ENCODE measurements at regions not wholly inside any gene's neighbourhood (a gene's known extent, or its start where the extent isn't known, plus 50 kb on each side); places are given as distances from the start of the nearest gene placed in this dataset.

DNA sequence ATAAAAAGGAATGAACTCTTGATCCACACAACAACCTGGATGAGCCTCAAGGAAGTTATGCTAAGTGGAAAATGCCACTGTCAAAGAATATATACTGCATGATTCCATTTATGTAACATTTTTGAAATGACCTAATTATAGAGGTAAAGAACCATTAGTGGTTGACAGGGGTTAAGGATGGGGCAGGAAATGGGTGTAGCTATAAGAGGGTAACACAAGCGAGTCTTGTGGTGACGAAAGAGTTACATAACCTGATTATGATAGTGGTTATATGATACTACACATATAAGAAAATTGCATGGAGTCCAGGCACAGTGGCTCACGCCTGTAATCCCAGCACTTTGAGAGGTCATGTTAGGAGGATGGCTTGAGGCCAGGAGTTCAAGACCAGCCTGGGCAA is 346.6 kb upstream of the PKDCC start:
- H3K4me3 Mint-ChIP-seq, result no peak overlapping the region
- H3K36me3 Mint-ChIP-seq (ENCODE audit: low read depth), result no peaks in the 10 kb centered on the region
- no peaks in the 10 kb centered on the region for H3K9me3 Mint-ChIP-seq
- H3K27ac Mint-ChIP-seq, result no peak overlapping the region
- H3K4me1 Mint-ChIP-seq, result no peaks in the 10 kb centered on the region
- H3K27me3 Mint-ChIP-seq, result peaks cover 2% of the 10 kb centered on the region
- intact Hi-C loops (cut with micrococcal nuclease), result no loop called here
- no peak for DNase-seq

DNA sequence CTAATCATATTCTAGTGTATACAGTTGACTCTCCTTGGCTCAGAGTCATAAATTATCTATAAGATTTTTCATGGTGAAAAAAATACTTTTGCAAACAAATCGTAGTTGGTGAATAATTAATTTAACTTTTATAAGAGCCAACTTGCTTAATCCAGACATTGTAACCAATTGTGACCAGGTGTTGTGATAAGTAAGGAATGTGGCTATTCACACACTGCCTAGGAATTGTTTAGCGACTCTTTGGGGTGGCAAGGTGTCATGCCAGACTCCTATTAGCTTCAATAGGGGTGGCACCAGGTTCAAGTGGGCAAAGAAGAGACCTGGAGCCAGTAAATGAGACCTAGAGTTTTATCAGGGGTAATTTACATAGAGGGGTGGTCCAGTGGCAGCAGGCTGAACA is 344.7 kb upstream of the PKDCC start:
- intact Hi-C loops (cut with micrococcal nuclease), result no loop called here
- Mint-ChIP-seq H3K27me3 (peaks cover 2% of the 10 kb centered on the region), H3K4me1 (no peaks in the 10 kb centered on the region), H3K27ac (no peak overlapping the region), H3K36me3 (ENCODE audit: low read depth) (no peaks in the 10 kb centered on the region), H3K4me3 (no peak overlapping the region), H3K9me3 (no peaks in the 10 kb centered on the region)
- no peak for DNase-seq

DNA sequence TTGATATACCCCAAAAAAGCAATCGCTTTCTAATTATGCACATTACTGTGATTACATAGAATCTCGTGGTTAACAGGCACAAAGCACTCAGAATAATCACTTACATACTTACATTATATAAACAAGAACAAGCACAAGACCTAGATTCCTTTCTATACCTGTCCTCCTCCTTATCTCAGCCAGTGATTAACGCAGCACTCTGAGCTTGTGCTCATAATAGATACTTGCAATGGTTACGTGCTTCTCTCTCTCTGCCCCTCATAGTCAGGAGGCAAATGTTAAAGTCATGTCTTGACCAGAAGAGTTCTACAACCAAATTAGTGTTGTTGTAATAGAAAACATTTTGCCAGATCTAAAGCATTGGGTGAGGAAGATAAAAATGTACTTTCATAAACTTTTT is 342.2 kb upstream of the PKDCC start:
- intact Hi-C loops (cut with micrococcal nuclease), result no loop called here
- Mint-ChIP-seq H3K9me3 (no peaks in the 10 kb centered on the region), H3K27ac (no peak overlapping the region), H3K27me3 (peaks cover 3% of the 10 kb centered on the region), H3K4me3 (no peak overlapping the region), H3K36me3 (ENCODE audit: low read depth) (no peaks in the 10 kb centered on the region), H3K4me1 (no peaks in the 10 kb centered on the region)
- DNase-seq, result no peak

DNA sequence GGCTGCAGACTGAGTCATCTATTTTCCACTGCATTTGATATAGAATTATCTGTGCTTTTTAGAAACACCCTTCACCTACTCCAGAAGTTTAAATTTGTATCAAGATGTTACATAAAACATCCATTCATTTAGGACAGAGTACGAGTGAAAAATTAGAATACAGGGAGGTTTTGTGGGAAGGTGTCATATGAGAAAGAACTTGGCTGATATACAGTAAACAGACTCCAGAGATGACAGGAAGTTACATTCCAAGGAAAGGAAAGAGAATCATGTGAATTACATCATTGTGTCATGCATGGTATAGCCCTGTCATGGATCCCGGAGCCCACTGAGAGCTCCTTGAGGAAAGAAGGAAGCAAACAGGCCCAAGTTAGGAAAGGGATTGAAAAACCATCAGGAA is 341.5 kb upstream of the PKDCC start:
- H3K36me3 Mint-ChIP-seq (ENCODE audit: low read depth), result no peaks in the 10 kb centered on the region
- DNase-seq, result no peak
- H3K9me3 Mint-ChIP-seq, result no peaks in the 10 kb centered on the region
- peaks cover 3% of the 10 kb centered on the region for H3K27me3 Mint-ChIP-seq
- intact Hi-C loops (cut with micrococcal nuclease), result no loop called here
- no peaks in the 10 kb centered on the region for H3K4me1 Mint-ChIP-seq
- no peak overlapping the region for H3K27ac Mint-ChIP-seq
- no peak overlapping the region for H3K4me3 Mint-ChIP-seq

DNA sequence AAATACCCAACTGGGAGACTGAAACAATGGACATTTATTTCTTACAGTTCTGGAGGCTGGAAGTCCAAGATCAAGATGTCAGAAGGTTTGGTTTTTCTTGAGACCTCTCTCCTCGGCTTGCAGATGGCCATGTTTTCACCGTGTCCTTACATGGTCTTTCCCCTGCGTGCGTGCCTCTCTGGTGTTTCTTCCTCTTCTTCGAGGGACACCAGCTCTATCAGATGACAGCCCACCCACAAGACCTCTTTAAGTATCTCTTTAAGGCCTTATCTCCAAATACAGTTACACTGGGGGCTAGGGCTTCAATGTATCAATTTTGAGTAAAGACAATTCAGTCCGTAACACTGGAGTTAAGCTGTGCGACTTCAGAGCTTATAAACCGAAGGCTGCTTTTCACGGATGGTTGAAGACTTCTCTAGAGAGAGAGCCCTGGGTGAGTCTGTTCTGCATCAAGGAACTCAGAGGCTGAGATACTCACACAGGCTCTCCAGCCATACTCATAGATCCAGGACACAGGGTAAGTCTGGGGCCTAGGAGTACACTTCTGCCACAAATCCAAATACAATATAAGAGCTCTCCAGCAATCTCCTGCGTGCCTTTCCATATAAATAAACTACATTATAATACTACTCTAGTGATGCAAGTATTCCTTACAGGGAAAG is 339.9 kb upstream of the PKDCC start:
- Mint-ChIP-seq H3K27me3 (peaks cover 3% of the 10 kb centered on the region), H3K4me1 (no peaks in the 10 kb centered on the region), H3K4me3 (no peak overlapping the region), H3K9me3 (no peaks in the 10 kb centered on the region), H3K27ac (no peak overlapping the region), H3K36me3 (ENCODE audit: low read depth) (no peaks in the 10 kb centered on the region)
- intact Hi-C loops (cut with micrococcal nuclease), result no loop called here
- DNase-seq, result no peak

DNA sequence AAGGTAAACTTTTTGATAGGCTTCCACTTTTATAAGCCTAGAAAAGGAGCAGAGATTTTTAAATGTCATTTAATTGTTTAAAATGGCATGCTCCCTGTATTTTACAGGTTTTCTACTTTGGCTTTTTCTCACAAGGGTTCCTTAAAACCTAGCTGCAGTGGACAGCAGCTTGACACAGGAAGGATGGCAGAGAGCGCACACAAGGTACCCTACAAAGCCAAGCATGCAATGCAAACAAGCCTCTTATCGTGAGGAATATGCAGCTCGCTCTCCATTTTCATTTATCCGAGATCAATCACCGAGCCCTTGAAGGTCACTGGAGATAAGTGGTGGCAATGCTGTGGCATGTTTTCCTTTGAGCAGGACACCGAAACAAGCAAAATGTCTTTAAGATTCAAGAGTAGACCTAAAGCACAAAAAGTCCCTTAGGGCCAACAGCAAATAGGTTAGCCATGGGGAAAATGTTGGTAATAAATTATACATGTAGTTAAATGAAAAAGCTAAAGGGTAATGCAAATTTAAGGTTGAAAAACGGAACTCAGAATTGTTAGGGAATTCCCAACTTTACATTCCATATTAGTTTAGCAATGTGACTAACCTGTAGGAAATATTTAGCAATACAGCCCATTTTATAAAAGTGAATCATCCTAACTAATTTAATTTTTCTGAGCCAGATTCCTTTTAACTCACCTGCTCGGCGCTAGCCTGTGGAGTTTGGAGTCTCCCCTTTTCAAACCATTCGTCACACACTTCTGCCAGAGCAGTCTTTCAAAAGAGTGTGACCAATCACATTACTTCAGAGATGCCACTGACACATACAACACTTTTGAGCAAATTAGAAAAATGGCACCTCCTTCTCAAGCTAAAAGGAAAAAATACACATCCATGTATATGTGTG is 337.9 kb upstream of the PKDCC start:
- intact Hi-C loops (cut with micrococcal nuclease), result no loop called here
- peaks cover 3% of the 10 kb centered on the region for H3K27me3 Mint-ChIP-seq
- H3K4me1 Mint-ChIP-seq, result no peaks in the 10 kb centered on the region
- no peak overlapping the region for H3K4me3 Mint-ChIP-seq
- H3K9me3 Mint-ChIP-seq, result no peaks in the 10 kb centered on the region
- no peak for DNase-seq
- no peaks in the 10 kb centered on the region for H3K36me3 Mint-ChIP-seq (ENCODE audit: low read depth)
- no peak overlapping the region for H3K27ac Mint-ChIP-seq

DNA sequence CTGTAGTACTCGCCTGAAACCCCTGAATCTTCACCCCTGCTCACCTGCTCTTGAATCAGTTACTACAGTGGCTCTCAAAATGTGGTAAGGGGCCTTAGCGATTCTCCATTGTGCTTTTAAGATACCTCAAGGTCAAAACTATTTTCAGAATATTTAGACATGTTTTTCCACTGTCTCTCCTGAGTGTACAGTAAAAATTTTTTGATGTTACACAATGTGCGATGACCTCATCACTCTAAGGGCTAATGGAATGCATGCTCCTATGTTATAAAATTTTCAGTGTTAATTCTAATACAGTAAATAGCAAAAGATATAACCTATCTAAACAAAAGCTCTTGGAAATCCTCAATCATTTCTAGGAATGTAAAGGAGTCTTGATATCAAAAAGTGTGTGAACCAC is 336.9 kb upstream of the PKDCC start:
- no peak overlapping the region for H3K4me3 Mint-ChIP-seq
- intact Hi-C loops (cut with micrococcal nuclease), result no loop called here
- no peak for DNase-seq
- peaks cover 3% of the 10 kb centered on the region for H3K27me3 Mint-ChIP-seq
- peaks cover 4% of the 10 kb centered on the region for H3K4me1 Mint-ChIP-seq
- no peaks in the 10 kb centered on the region for H3K9me3 Mint-ChIP-seq
- H3K27ac Mint-ChIP-seq, result no peak overlapping the region
- no peaks in the 10 kb centered on the region for H3K36me3 Mint-ChIP-seq (ENCODE audit: low read depth)

DNA sequence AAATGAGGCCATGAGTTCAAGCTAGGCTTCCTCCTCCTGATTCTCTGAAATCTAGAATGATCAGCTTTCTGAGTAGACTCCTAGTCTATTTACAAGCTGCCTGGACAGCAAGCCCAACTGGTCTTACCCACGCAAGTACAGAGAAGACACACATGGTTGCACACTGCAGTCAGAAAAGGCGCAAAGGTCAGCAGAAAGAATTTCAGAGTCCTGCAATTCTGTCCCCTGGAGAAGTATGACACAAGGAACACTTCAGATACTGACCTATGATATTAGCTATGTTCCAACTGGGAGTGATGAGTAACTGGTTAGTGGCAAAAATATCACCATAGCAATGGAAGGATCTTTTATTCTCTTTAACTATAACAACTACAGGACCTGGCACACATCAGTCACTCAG is 336.1 kb upstream of the PKDCC start:
- intact Hi-C loops (cut with micrococcal nuclease), result no loop called here
- no peak overlapping the region for H3K27ac Mint-ChIP-seq
- no peak for DNase-seq
- peaks cover 3% of the 10 kb centered on the region for H3K27me3 Mint-ChIP-seq
- no peaks in the 10 kb centered on the region for H3K36me3 Mint-ChIP-seq (ENCODE audit: low read depth)
- no peaks in the 10 kb centered on the region for H3K9me3 Mint-ChIP-seq
- no peak overlapping the region for H3K4me3 Mint-ChIP-seq
- peaks cover 4% of the 10 kb centered on the region for H3K4me1 Mint-ChIP-seq

DNA sequence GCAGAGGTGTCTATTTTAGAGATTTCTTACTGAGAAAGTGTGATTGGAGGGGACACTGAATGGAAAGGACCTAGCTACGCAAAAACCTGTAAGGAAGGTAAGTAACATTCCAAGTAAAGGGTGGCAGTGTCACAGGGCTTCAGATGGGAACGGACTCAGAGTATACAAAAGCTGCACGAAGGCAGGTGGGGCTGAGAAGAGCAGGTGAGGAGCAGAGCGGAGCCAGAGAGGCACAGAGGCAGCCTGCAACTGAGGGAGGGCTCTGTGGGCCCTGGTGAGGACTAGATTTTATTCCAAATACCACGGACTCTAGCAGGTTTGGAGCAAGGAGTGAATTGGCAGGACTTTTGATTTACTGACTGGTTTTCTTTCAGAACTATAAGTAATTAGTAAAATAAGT is 331.3 kb upstream of the PKDCC start:
- intact Hi-C loops (cut with micrococcal nuclease), result no loop called here
- Mint-ChIP-seq H3K9me3 (no peaks in the 10 kb centered on the region), H3K27ac (no peak overlapping the region), H3K27me3 (no peaks in the 10 kb centered on the region), H3K4me1 (peaks cover 4% of the 10 kb centered on the region), H3K36me3 (ENCODE audit: low read depth) (no peaks in the 10 kb centered on the region), H3K4me3 (no peak overlapping the region)
- DNase-seq, result no peak

DNA sequence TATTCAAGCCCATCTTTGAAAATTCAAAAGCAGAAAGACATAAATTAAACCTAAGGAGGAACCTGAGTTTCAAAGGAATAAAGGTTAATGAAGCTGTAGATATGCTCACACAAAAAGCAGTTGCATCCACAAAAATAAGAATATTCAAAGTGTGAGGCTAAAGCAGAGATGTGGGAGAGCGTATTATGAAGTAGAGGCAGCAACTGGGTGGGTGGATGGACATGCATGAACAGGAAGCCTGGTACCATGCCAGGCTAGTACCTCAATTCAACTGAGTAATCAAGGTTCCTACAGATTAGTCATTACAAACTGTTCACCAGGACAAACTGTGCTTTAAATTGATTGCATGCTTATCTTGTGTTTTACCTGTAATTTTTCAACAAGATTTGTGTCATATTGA is 330.0 kb upstream of the PKDCC start:
- H3K4me1 Mint-ChIP-seq, result peaks cover 4% of the 10 kb centered on the region
- no peaks in the 10 kb centered on the region for H3K9me3 Mint-ChIP-seq
- no peak for DNase-seq
- intact Hi-C loops (cut with micrococcal nuclease), result no loop called here
- no peak overlapping the region for H3K4me3 Mint-ChIP-seq
- H3K27me3 Mint-ChIP-seq, result no peaks in the 10 kb centered on the region
- no peaks in the 10 kb centered on the region for H3K36me3 Mint-ChIP-seq (ENCODE audit: low read depth)
- no peak overlapping the region for H3K27ac Mint-ChIP-seq

DNA sequence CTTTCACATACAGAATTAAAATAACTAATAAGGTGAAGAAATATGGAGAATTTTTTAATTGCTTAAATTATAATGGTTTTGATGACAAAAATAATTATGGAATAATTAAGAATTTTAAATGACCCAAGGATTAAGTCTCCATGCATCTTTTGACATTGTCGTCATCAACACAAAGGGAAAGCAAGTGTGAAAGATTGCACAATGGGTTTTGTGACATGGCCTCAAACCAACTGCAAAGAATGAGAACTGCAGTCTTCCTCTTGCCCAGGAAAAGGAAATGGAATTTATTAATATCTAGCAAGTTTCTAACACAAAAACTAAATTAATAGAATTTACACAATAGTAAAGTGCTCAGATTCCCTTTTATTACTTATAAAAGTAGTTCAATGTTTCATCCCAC is 329.1 kb upstream of the PKDCC start:
- peaks cover 4% of the 10 kb centered on the region for H3K4me1 Mint-ChIP-seq
- no peaks in the 10 kb centered on the region for H3K9me3 Mint-ChIP-seq
- intact Hi-C loops (cut with micrococcal nuclease), result no loop called here
- H3K4me3 Mint-ChIP-seq, result no peak overlapping the region
- H3K36me3 Mint-ChIP-seq (ENCODE audit: low read depth), result no peaks in the 10 kb centered on the region
- no peaks in the 10 kb centered on the region for H3K27me3 Mint-ChIP-seq
- DNase-seq, result no peak
- H3K27ac Mint-ChIP-seq, result no peak overlapping the region

DNA sequence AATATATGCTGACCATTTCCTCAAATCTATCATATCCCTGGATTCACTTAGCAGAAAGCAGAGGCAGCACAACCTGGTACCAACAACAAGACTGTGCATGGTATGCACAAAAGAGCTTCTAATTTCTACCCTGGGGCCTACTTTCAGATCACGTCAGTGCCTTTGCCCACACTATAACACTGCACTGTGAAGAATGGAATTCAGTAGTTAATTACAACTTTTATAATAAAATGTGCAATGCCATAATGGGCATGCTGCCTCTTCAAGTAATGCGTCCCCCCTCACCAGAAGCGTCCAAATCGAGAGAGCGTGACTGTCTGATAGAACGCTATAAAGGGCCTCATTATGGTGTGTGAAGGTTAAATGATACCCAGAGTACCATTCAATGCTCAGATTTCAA is 328.1 kb upstream of the PKDCC start:
- Mint-ChIP-seq H3K4me3 (no peak overlapping the region), H3K27me3 (no peaks in the 10 kb centered on the region), H3K27ac (no peak overlapping the region), H3K36me3 (ENCODE audit: low read depth) (no peaks in the 10 kb centered on the region), H3K4me1 (peaks cover 4% of the 10 kb centered on the region), H3K9me3 (no peaks in the 10 kb centered on the region)
- intact Hi-C loops (cut with micrococcal nuclease), result no loop called here
- no peak for DNase-seq

DNA sequence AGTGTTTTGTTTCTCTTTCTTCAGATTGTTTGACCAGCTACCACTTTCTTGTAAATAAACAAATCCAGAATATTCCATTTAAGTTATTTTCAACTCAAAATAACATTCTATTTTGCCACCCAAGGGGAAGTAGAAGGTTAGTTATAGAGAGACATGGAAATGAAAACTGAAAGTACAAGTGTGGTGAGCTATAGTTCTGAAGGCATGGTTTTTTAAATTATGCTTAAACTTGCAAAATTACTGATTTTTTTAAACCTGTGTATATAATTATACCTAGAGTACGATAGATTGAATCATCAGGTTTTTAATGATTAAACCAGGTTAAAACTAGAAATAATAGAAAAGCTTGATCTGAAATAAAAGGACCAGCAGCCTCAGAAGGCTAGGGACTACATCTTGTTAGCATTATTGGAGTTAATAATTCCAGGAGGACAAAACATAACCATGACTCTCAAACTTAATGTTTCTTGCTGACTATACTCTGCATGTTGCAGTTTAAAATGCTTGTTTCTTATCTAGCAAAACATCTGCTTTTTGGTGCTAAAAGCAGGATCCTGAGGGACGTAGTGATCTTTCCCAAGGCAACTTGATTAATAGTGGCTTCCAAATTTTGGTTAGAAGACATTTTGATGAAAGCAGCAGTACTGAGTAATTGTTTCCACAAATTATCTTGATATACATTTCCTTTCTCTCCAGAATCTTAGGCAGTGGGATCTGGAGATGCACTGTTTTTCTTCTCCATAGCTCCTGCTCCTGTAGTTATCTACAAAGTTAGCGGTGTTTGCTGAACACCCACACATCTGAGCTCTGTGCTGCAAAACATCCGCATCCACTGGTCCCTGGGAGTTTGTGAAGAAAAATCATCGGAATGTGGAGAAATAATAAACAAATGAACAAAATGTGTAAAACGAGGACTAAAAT is 327.2 kb upstream of the PKDCC start:
- Mint-ChIP-seq H3K27ac (no peak overlapping the region), H3K4me3 (no peak overlapping the region), H3K36me3 (ENCODE audit: low read depth) (no peaks in the 10 kb centered on the region), H3K27me3 (no peaks in the 10 kb centered on the region), H3K4me1 (peaks cover 3% of the 10 kb centered on the region), H3K9me3 (no peaks in the 10 kb centered on the region)
- no peak for DNase-seq
- intact Hi-C loops (cut with micrococcal nuclease), result no loop called here

Measured in activated CD4-positive, alpha-beta T cell treated with anti-CD3 and anti-CD28 coated beads, Interleukin-2, amount 10 ng/mL, durations not matched to agents 24 days and 14 days (primary cell).